ENCODE measurements at regions not wholly inside any gene's neighbourhood (a gene's known extent, or its start where the extent isn't known, plus 50 kb on each side); places are given as distances from the start of the nearest gene placed in this dataset.

DNA sequence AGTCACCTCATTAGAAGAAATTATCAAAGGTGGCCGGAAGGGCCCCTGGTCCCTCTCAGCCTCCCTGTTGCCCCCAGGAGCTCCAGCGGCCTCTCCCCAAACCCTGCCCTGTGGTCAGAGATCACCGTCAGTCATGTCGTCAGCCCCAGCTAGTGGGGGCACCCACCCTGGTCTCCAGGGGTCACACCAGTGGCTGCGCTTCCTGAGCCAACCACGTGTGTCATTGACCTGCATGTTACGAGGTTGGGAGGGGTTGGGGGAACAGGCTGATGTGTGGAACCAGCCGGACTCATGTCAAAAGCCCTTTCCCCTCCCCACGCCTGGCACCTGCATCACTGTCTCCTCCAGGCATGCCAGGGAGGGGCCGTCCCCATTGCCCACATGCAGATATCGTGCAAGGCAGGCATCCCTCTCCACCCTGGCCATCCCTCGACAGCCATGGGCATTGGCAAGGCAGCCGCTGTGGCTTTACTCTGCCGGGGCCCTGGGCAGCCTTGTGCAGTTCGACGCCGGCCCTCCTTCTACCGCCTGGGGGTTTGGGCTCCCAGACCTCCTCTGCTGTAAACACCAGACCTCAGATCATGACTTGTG is 128.7 kb downstream of the CRYAA start:
- ChIA-PET CTCF (no interaction called here), POLR2A (interaction anchor here (0.5 kb wide), 1 partner anchor 14 kb away, joined by 3 read pairs; no protein-coding TSS in a partner anchor)
- WGBS (ENCODE audit: insufficient coverage): 69% methylated on average over 14 of the region's 18 CpGs
- no peak for TF ChIP-seq EZH2 (IDR thresholded peaks at IDR 0.05; ENCODE audit: borderline replicate concordance, insufficient read depth, low read depth, low read length, poor library complexity, severe bottlenecking)
- TF ChIP-seq, protein P1, sequence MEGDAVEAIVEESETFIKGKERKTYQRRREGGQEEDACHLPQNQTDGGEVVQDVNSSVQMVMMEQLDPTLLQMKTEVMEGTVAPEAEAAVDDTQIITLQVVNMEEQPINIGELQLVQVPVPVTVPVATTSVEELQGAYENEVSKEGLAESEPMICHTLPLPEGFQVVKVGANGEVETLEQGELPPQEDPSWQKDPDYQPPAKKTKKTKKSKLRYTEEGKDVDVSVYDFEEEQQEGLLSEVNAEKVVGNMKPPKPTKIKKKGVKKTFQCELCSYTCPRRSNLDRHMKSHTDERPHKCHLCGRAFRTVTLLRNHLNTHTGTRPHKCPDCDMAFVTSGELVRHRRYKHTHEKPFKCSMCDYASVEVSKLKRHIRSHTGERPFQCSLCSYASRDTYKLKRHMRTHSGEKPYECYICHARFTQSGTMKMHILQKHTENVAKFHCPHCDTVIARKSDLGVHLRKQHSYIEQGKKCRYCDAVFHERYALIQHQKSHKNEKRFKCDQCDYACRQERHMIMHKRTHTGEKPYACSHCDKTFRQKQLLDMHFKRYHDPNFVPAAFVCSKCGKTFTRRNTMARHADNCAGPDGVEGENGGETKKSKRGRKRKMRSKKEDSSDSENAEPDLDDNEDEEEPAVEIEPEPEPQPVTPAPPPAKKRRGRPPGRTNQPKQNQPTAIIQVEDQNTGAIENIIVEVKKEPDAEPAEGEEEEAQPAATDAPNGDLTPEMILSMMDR (IDR thresholded peaks at IDR 0.05): no peak
- Histone ChIP-seq H2AFZ (ENCODE audit: insufficient read depth, low read depth, low read length, poor library complexity, severe bottlenecking) (no peak overlapping the region), H3K4me2 (replicated peaks; ENCODE audit: low read depth, low read length, poor library complexity, severe bottlenecking) (no peak overlapping the region), H3K27me3 (replicated peaks in 1 of 4; ENCODE audit: control extremely low read depth in 1 of 4, control insufficient read depth in 3 of 4, insufficient read depth in 4 of 4, low read length in 3 of 4) (peaks cover 0 to 5% (median 2%) of the 10 kb centered on the region in 4 experiments), H3K4me1 (ENCODE audit: control insufficient read depth in 2 of 2, insufficient read depth in 2 of 2, low read length in 2 of 2) (peaks cover 23 to 39% of the 10 kb centered on the region in 2 donors), H4K20me1 (ENCODE audit: control insufficient read depth, insufficient read depth, low read length, poor library complexity, severe bottlenecking) (no peaks in the 10 kb centered on the region), H3K9me3 (ENCODE audit: control extremely low read depth in 1 of 3, control insufficient read depth in 2 of 3, insufficient read depth in 1 of 3, low read length in 2 of 3) (peaks cover 0 to 13% (median 5%) of the 10 kb centered on the region in 3 donors), H3K4me3 (ENCODE audit: control extremely low read depth in 1 of 5, extremely low read depth in 1 of 5, insufficient read depth in 1 of 5, low read depth in 2 of 5, low read length in 4 of 5) (no peak overlapping the region), H3K36me3 (replicated peaks in 1 of 2; ENCODE audit: control extremely low read depth in 1 of 2, control insufficient read depth in 1 of 2, extremely low read depth in 1 of 2, insufficient read depth in 2 of 2, low read length in 1 of 2) (no peaks in the 10 kb centered on the region), H3K79me2 (ENCODE audit: control insufficient read depth, insufficient read depth, low read length) (no peaks in the 10 kb centered on the region), H3K9ac (ENCODE audit: low read length) (no peak overlapping the region), H3K27ac (ENCODE audit: low read length in 2 of 2) (no peak overlapping the region)
- intact Hi-C loops (cut with micrococcal nuclease): no loop called here
- ATAC-seq (ENCODE audit: low read depth) (peak; percentile 25), DNase-seq (no peak)
- Mint-ChIP-seq H3K27ac (no peak overlapping the region), H3K9me3 (ENCODE audit: insufficient read depth) (peaks cover 4% of the 10 kb centered on the region), H3K4me1 (peaks cover 47% of the 10 kb centered on the region), H3K4me3 (no peak overlapping the region), H3K27me3 (peaks cover 36% of the 10 kb centered on the region)

- H3K9me3 ChIP-seq (ENCODE audit: control extremely low read depth in 1 of 3, control insufficient read depth in 2 of 3, insufficient read depth in 1 of 3, low read length in 2 of 3): peaks cover 0 to 17% (median 5%) of the 10 kb centered on the region in 3 donors
- H3K4me1 ChIP-seq (ENCODE audit: control insufficient read depth in 2 of 2, insufficient read depth in 2 of 2, low read length in 2 of 2): peaks cover 31 to 47% of the 10 kb centered on the region in 2 donors
- H3K4me1 Mint-ChIP-seq: peaks cover 54% of the 10 kb centered on the region
- no peaks in the 10 kb centered on the region for H3K79me2 ChIP-seq (ENCODE audit: control insufficient read depth, insufficient read depth, low read length)
- H3K27ac Mint-ChIP-seq: no peak overlapping the region
- TF ChIP-seq EZH2 (IDR thresholded peaks at IDR 0.05; ENCODE audit: borderline replicate concordance, insufficient read depth, low read depth, low read length, poor library complexity, severe bottlenecking): no peak
- TF ChIP-seq, protein P1 (IDR thresholded peaks at IDR 0.05): no peak
- no peak overlapping the region for H3K27ac ChIP-seq (ENCODE audit: low read length in 2 of 2)
- H3K4me2 ChIP-seq (replicated peaks; ENCODE audit: low read depth, low read length, poor library complexity, severe bottlenecking): peak overlapping the region; percentile 47
- DNase-seq (peak; percentile 52), ATAC-seq (ENCODE audit: low read depth) (peak; percentile 56)
- ChIA-PET POLR2A (no interaction called here), CTCF (interaction anchor here (1.7 kb wide), 1 partner anchor 17 kb away, joined by 5 read pairs; no protein-coding TSS in a partner anchor)
- peaks cover 0 to 11% (median 3%) of the 10 kb centered on the region in 4 experiments for H3K27me3 ChIP-seq (replicated peaks in 1 of 4; ENCODE audit: control extremely low read depth in 1 of 4, control insufficient read depth in 3 of 4, insufficient read depth in 4 of 4, low read length in 3 of 4)
- H4K20me1 ChIP-seq (ENCODE audit: control insufficient read depth, insufficient read depth, low read length, poor library complexity, severe bottlenecking): no peaks in the 10 kb centered on the region
- H3K9me3 Mint-ChIP-seq (ENCODE audit: insufficient read depth): peaks cover 4% of the 10 kb centered on the region
- H3K4me3 ChIP-seq (ENCODE audit: control extremely low read depth in 1 of 5, extremely low read depth in 1 of 5, insufficient read depth in 1 of 5, low read depth in 2 of 5, low read length in 4 of 5): no peak overlapping the region
- H3K9ac ChIP-seq (ENCODE audit: low read length): no peak overlapping the region
- H3K27me3 Mint-ChIP-seq: peaks cover 41% of the 10 kb centered on the region
- H2AFZ ChIP-seq (ENCODE audit: insufficient read depth, low read depth, low read length, poor library complexity, severe bottlenecking): no peak overlapping the region
- 49% methylated on average over 11 of the region's 14 CpGs for WGBS (ENCODE audit: insufficient coverage)
- intact Hi-C loops (cut with micrococcal nuclease): no loop called here
- no peaks in the 10 kb centered on the region for H3K36me3 ChIP-seq (replicated peaks in 1 of 2; ENCODE audit: control extremely low read depth in 1 of 2, control insufficient read depth in 1 of 2, extremely low read depth in 1 of 2, insufficient read depth in 2 of 2, low read length in 1 of 2)
- H3K4me3 Mint-ChIP-seq: peak overlapping the region; percentile 58
Observed at GRCh38 chr21:43295066-43295958, 126.5 kb downstream of the CRYAA start.

Measured in B cell (primary cell).